ENCODE measurements at regions not wholly inside any gene's neighbourhood (a gene's known extent, or its start where the extent isn't known, plus 50 kb on each side); places are given as distances from the start of the nearest gene placed in this dataset.
"Not testable (repeated sequence)": the region's sequence is repeated elsewhere in the genome, so short reads cannot be mapped to it uniquely, and the experiment has no call there.

GRCh38 chr1:232859216-232859615 lies 54.0 kb downstream of the MAP10 start:
- H3K27ac ChIP-seq: no peak overlapping the region
- TF ChIP-seq CTCF (conservative IDR thresholded peaks at IDR 0.05): no peak

GRCh38 chr1:232861107-232861506 lies 55.9 kb downstream of the MAP10 start:
- H3K27ac ChIP-seq: no peak overlapping the region
- no peak for TF ChIP-seq CTCF (conservative IDR thresholded peaks at IDR 0.05)

- TF ChIP-seq CTCF (conservative IDR thresholded peaks at IDR 0.05): no peak
Measured at GRCh38 chr1:232863544-232864275, 58.5 kb downstream of the MAP10 start.

GRCh38 chr1:232865102-232865931 lies 60.1 kb downstream of the MAP10 start:
- no peak for TF ChIP-seq CTCF (conservative IDR thresholded peaks at IDR 0.05)

More at GRCh38 chr1:232863544-232864275, 58.5 kb downstream of the MAP10 start:
- no peak overlapping the region for H3K27ac ChIP-seq

GRCh38 chr1:232868793-232869491 lies 63.7 kb downstream of the MAP10 start:
- peak overlapping the region; percentile 59 for H3K27ac ChIP-seq
- TF ChIP-seq CTCF (conservative IDR thresholded peaks at IDR 0.05): no peak

More at GRCh38 chr1:232865102-232865931, 60.1 kb downstream of the MAP10 start:
- no peak overlapping the region for H3K27ac ChIP-seq

- H3K27ac ChIP-seq: not testable (repeated sequence)
Measured at GRCh38 chr1:232871291-232871969, 66.2 kb downstream of the MAP10 start.

GRCh38 chr1:232872284-232872683 lies 67.1 kb downstream of the MAP10 start:
- H3K27ac ChIP-seq: no peak overlapping the region
- TF ChIP-seq CTCF (conservative IDR thresholded peaks at IDR 0.05): no peak

Measured in VCaP (cell line).